ENCODE measurements at regions not wholly inside any gene's neighbourhood (a gene's known extent, or its start where the extent isn't known, plus 50 kb on each side); places are given as distances from the start of the nearest gene placed in this dataset.

GRCh38 chr12:131458931-131459772 lies 251.7 kb upstream of the SFSWAP start:
- TF ChIP-seq YY1 (IDR thresholded peaks at IDR 0.05; ENCODE audit: low read depth, low read length) (no peak), POLR2A (IDR thresholded peaks at IDR 0.05; ENCODE audit: control extremely low read depth in 1 of 2, low read depth in 2 of 2, low read length in 2 of 2) (no peak), MAX (IDR thresholded peaks at IDR 0.05) (no peak), POLR2AphosphoS5 (IDR thresholded peaks at IDR 0.05; ENCODE audit: low read depth, low read length) (no peak), ZNF274 (IDR thresholded peaks at IDR 0.05; ENCODE audit: borderline replicate concordance, extremely low read depth, low read length) (no peak), EZH2 (IDR thresholded peaks at IDR 0.05; ENCODE audit: low read depth, low read length, severe bottlenecking) (no peak), CHD2 (IDR thresholded peaks at IDR 0.05; ENCODE audit: low read length) (no peak)
- TF ChIP-seq, protein P1, sequence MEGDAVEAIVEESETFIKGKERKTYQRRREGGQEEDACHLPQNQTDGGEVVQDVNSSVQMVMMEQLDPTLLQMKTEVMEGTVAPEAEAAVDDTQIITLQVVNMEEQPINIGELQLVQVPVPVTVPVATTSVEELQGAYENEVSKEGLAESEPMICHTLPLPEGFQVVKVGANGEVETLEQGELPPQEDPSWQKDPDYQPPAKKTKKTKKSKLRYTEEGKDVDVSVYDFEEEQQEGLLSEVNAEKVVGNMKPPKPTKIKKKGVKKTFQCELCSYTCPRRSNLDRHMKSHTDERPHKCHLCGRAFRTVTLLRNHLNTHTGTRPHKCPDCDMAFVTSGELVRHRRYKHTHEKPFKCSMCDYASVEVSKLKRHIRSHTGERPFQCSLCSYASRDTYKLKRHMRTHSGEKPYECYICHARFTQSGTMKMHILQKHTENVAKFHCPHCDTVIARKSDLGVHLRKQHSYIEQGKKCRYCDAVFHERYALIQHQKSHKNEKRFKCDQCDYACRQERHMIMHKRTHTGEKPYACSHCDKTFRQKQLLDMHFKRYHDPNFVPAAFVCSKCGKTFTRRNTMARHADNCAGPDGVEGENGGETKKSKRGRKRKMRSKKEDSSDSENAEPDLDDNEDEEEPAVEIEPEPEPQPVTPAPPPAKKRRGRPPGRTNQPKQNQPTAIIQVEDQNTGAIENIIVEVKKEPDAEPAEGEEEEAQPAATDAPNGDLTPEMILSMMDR (IDR thresholded peaks at IDR 0.05; ENCODE audit: control extremely low read depth in 1 of 3, insufficient read depth in 1 of 3, low read depth in 1 of 3, low read length in 3 of 3): no peak

Measured in H1 (cell line).